Epidermal melanocyte (primary cell): ENCODE measurements at regions not wholly inside any gene's neighbourhood (a gene's known extent, or its start where the extent isn't known, plus 50 kb on each side); places are given as distances from the start of the nearest gene placed in this dataset.
"Not testable (repeated sequence)": the region's sequence is repeated elsewhere in the genome, so short reads cannot be mapped to it uniquely, and the experiment has no call there.

Experiments used
- DNase-seq: peaks from one replicate; pipeline ENCODE4 v3.0.0; 2011; ENCODE audit warnings: low spot score; ENCODE audit not compliant: insufficient read length

DNA sequence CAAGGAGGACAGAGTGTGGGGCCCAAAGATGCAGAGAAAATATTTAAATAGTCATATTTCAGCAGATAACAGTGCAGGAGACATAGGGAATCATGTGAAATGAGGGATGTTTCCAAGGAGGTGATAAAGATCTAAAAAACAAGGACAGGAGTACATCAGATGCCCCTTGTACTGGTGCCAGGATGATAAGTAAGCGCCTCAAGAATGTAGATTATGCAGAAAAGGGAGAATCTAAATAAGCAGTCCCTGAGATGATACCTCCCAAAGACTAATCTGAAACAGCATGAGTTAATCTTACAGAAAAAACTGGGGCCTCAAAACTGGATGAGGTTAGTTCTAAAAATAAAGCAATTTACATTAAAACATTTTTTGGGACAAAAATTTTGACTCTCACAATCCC is 136.1 kb upstream of the WDFY3 start:
- DNase-seq = no peak

GRCh38 chr4:85106166-85106565 is 139.7 kb upstream of the WDFY3 start:
- DNase-seq = no peak

DNA sequence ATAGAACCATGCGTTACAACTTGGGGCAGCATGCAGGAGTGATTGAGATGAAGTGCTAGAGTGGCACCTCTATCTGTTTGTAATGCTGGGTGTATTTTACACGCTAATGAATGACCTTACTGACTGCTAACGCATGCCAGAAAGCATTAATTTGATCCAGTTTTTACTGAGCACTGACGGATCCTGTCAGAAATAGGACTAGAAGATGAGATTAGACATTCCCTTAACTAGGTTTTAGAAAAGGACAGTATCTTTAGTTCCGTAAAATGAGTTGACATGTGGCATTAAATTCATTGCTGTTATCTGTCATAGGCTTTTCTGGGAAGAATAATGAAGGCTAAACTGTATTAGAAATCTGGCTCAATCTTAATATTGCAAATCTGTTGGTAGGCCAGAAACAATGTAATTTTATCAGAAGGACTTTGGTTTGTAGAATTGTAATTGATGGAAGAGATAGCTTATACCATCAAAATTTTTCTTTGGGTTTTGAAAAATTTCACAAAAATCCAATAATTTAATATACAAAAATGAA is 140.4 kb upstream of the WDFY3 start:
- no peak for DNase-seq

GRCh38 chr4:85107553-85107952 is 141.1 kb upstream of the WDFY3 start:
- DNase-seq = no peak

GRCh38 chr4:85113706-85114105 is 147.2 kb upstream of the WDFY3 start:
- no peak for DNase-seq

DNA sequence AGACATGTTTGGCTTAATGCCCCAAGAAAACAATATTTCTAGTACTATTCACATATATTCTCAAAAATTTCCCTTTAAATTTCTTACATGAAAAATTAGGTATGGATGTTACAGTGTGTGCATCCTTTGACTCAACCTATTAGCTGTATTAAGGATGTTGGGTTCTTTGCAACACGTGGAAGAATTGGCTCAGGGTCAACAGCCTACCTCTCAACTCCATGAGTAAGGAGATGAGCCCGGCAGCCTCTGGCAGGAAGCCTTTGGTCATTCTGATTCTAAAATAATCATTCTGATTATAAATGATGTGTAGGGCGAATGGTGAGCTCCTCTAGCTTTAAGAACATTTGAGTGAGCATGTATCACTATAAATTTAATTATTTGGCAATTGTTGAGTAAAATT is 148.0 kb upstream of the WDFY3 start:
- no peak for DNase-seq

- no peak for DNase-seq
Observed at GRCh38 chr4:85116008-85116407, 149.5 kb upstream of the WDFY3 start.

DNA sequence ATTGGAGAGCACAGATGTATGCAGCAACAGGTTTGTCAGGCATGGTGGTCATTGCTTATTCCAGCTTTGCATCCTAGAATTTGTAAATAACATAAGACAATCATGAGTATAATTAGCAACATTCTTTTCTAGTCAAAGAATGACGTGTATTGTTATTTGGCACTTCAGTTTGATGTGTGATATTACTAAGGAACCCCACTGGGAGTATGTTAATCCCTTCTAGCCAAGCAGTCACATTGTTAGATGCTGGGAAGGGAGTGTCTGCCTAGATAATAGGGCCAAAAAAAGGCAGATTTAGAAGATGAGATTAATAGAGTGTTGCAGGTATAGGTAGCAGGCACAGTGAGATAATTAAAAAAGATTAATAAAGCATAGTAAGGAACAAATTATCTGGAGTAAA is 159.2 kb upstream of the WDFY3 start:
- DNase-seq = no peak

- DNase-seq = no peak
Observed at GRCh38 chr4:85126991-85127591, 160.6 kb upstream of the WDFY3 start.

GRCh38 chr4:85127653-85128052 is 161.2 kb upstream of the WDFY3 start:
- no peak for DNase-seq

- DNase-seq = no peak
Observed at GRCh38 chr4:85128246-85129204, 162.0 kb upstream of the WDFY3 start.

- DNase-seq = not testable (repeated sequence)
Observed at GRCh38 chr4:85129354-85130125, 163.1 kb upstream of the WDFY3 start.

DNA sequence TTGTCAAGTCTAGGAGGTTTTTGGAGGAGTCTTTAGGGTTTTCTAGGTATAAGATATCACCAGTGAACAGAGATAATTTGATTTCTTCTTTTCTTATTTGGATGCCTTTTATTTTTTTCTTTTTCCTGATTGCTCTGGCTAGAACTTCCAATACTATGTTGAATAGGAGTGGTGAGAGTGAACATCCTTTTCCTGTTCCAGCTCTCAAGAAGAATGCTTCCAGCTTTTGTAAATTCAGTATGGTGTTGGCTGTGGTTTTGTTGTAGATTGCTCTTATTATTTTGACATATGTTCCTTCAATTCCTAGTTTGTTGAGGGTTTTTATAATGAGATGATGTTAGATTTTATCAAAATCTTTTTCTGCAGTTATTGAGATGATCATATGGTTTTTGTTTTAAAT is 165.6 kb upstream of the WDFY3 start:
- DNase-seq = no peak

- no peak for DNase-seq
Observed at GRCh38 chr4:85132570-85132969, 166.1 kb upstream of the WDFY3 start.

DNA sequence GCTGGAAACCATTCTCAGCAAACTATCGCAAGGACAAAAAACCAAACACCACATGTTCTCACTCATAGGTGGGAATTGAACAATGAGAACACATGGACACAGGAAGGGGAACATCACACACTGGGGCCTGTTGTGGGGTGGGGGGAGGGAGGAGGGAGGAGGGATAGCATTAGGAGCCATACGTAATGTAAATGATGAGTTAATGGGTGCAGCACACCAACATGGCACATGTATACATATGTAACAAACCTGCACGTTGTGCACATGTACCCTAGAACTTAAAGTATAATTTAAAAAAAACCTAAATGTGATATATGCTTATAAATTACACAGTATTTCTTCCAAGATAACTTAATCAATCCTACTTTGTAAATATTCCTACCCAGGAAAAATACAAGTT is 173.3 kb upstream of the WDFY3 start:
- not testable (repeated sequence) for DNase-seq

- DNase-seq = no peak
Observed at GRCh38 chr4:85142451-85142850, 176.0 kb upstream of the WDFY3 start.

GRCh38 chr4:85147481-85148076 is 181.1 kb upstream of the WDFY3 start:
- DNase-seq = peak; percentile 68

DNA sequence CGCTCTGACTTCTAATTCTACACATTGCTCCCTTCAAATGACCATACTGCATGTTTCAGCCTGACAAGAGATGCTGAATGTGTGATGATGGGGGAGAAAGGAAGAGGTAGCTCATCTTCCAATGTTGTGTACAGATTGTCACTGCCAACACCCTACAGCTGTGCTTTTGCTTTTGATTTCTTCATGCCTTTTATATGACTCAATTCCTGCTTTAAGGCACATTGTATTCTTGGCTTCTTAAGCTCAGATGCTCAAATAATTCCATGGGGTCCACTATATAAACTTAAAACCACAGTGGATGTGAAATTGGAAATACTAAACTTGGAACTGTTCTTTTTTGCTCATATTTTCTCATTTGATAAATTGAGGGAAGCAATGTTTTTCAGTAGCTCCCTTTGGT is 183.2 kb upstream of the WDFY3 start:
- DNase-seq = no peak

GRCh38 chr4:85151371-85151770 is 184.9 kb upstream of the WDFY3 start:
- no peak for DNase-seq

DNA sequence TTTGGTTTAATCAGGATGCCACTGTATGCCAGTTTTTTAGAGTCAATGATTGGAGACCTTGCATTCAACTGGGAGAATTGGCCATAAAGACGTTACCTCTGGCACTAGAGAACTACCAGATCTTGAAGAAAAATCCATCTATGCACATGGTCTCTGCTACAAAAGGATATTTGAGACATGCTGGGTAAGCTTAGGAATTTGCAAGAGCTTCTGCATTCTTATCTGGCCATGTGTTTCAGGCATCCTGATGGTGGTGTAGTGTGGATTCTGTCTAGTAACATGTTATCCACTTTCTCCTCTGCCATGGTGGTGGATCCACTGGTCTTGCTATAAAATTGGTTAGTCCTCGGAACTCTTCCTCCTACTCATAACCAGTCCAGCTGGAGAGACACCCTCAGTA is 185.3 kb upstream of the WDFY3 start:
- no peak for DNase-seq

DNA sequence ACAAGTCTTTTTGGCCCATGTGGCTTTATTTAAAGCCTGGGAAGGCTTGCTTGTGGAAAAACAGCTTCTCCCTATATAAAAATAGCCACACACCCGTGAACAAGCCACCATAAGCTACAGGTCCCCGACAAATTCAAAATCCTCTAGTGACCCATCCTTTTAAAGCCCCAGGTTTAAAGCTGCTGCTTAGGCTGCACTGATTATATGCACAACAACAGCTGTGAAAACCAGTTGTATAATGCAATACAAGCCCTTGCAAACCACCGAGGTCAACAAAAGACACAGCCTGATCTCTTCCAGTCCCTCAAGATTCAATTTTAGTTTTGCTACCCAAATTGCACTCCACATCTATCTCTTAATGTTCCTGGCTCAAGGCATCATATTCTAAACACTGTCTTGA is 186.0 kb upstream of the WDFY3 start:
- DNase-seq = no peak
